SK-N-SH (cell line): ENCODE measurements at regions not wholly inside any gene's neighbourhood (a gene's known extent, or its start where the extent isn't known, plus 50 kb on each side); places are given as distances from the start of the nearest gene placed in this dataset.

Source experiments
- CTCF ChIA-PET: fragments of 300-600, 350-600 bp; formaldehyde crosslinking; extraction: SDS; loops from one replicate; lab custom pipeline; 2021; lab: Yijun Ruan, JAX
- POLR2A ChIA-PET: fragments of 350-600 bp; sonication (Branson Sonifier 250); formaldehyde crosslinking; extraction: SDS; loops from one replicate; lab custom pipeline; 2020; ENCODE audit warnings: antibody characterized with exemption, inconsistent platforms; lab: Yijun Ruan, JAX
- DNase-seq: peaks from one replicate; pipeline ENCODE4 v3.0.0; 2012
- H2AFZ ChIP-seq: fragments of 200-600 bp; sonication (generic); 2 replicates; pipeline ENCODE4 v1.8.1; 2016; ENCODE audit warnings: antibody characterized with exemption, mild to moderate bottlenecking, low read depth
- H3F3A ChIP-seq: fragments of 200-600 bp; sonication (generic); replicated peaks from 2 replicates; pipeline ENCODE3; 2016; ENCODE audit warnings: antibody characterized with exemption, mild to moderate bottlenecking; ENCODE audit not compliant: insufficient read depth
- H3K27ac ChIP-seq, 2 experiments: fragments of 200-500 bp in 1 of 2; fragments of 200-600 bp in 1 of 2; sonication (Bioruptor generic) in 1 of 2; sonication (generic), shearing (Covaris generic) in 1 of 2; 2 replicates each; pipeline versions ENCODE4 v1.5.1 to v1.6.1; 2014 to 2016; ENCODE audit warnings: low read depth in 2 of 2, inconsistent platforms in 1 of 2, low read length in 1 of 2, mild to moderate bottlenecking in 1 of 2, mixed read lengths in 1 of 2
- H3K27me3 ChIP-seq: fragments of 200-600 bp; sonication (generic), shearing (Covaris generic); 2 replicates; pipeline ENCODE4 v1.6.1; 2016; ENCODE audit warnings: mixed run types; ENCODE audit not compliant: insufficient read depth
- H3K36me3 ChIP-seq, 2 experiments: fragments of 200-500 bp in 1 of 2; fragments of 200-600 bp in 1 of 2; sonication (Bioruptor generic) in 1 of 2; sonication (generic) in 1 of 2; replicated peaks in 1 of 2; 2 replicates each; pipeline versions ENCODE3 to v1.5.1; 2014 to 2016; ENCODE audit warnings: low read length in 1 of 2, mild to moderate bottlenecking in 1 of 2; ENCODE audit not compliant: insufficient read depth in 2 of 2, control insufficient read depth in 1 of 2
- H3K4me1 ChIP-seq, 2 experiments: fragments of 200-500 bp in 1 of 2; fragments of 200-600 bp in 1 of 2; sonication (Bioruptor generic) in 1 of 2; sonication (generic), shearing (Covaris generic) in 1 of 2; 2 replicates each; pipeline versions ENCODE4 v1.5.1 to v1.6.1; 2014 to 2016; ENCODE audit warnings: low read depth in 1 of 2, low read length in 1 of 2, mixed run types in 1 of 2; ENCODE audit not compliant: insufficient read depth in 2 of 2, control insufficient read depth in 1 of 2
- H3K4me2 ChIP-seq: fragments of 200-600 bp; sonication (generic), shearing (Covaris generic); 2 replicates; pipeline ENCODE4 v1.6.1; 2017; ENCODE audit warnings: mixed run types
- H3K4me3 ChIP-seq, 2 experiments: fragments of 200-500 bp in 1 of 2; fragments of 200-600 bp in 1 of 2; sonication (Bioruptor generic) in 1 of 2; sonication (generic), shearing (Covaris generic) in 1 of 2; 2 replicates each; pipeline versions ENCODE4 v1.5.1 to v1.8.1; 2014 to 2016; ENCODE audit warnings: low read depth in 2 of 2, inconsistent platforms in 1 of 2, low read length in 1 of 2, mild to moderate bottlenecking in 1 of 2, mixed read lengths in 1 of 2, moderate library complexity in 1 of 2
- H3K79me2 ChIP-seq: fragments of 200-600 bp; sonication (generic); 2 replicates; pipeline ENCODE4 v1.8.1; 2017; ENCODE audit warnings: mild to moderate bottlenecking; ENCODE audit not compliant: insufficient read depth
- H3K9ac ChIP-seq: fragments of 200-600 bp; sonication (generic); 2 replicates; pipeline ENCODE4 v1.6.1; 2017; ENCODE audit warnings: mixed run types
- H3K9me2 ChIP-seq: fragments of 200-600 bp; sonication (generic); 2 replicates; pipeline ENCODE4 v1.6.1; 2017; ENCODE audit warnings: mixed run types
- H3K9me3 ChIP-seq: fragments of 200-600 bp; sonication (generic); 2 replicates; pipeline ENCODE4 v1.6.1; 2017; ENCODE audit warnings: mixed run types, mild to moderate bottlenecking, moderate library complexity
- H4K20me1 ChIP-seq: fragments of 200-600 bp; sonication (generic); 2 replicates; pipeline ENCODE4 v1.6.1; 2017; ENCODE audit warnings: mild to moderate bottlenecking, mixed run types; ENCODE audit not compliant: insufficient read depth
- CHD2 ChIP-seq: fragments of 150-350 bp; IDR thresholded peaks from 2 replicates; pipeline ENCODE4 v1.6.1; 2018; ENCODE audit warnings: low read length; ENCODE audit not compliant: partially characterized antibody
- EZH2phosphoT487 ChIP-seq: fragments of 200-600 bp; sonication (generic); IDR thresholded peaks from 2 replicates; pipeline ENCODE4 v1.6.1; 2017; ENCODE audit warnings: low read depth, mixed run types, mild to moderate bottlenecking, antibody characterized with exemption, moderate library complexity, borderline replicate concordance
- FOSL2 ChIP-seq: IDR thresholded peaks from 2 replicates; pipeline ENCODE4 v1.4.0; 2012; ENCODE audit warnings: low read depth, mild to moderate bottlenecking, moderate library complexity, borderline replicate concordance
- FOXM1 ChIP-seq: IDR thresholded peaks from 2 replicates; pipeline ENCODE4 v1.4.0; 2012; ENCODE audit warnings: low read depth, mild to moderate bottlenecking
- GATA2 ChIP-seq: sonication (generic); formaldehyde crosslinking; IDR thresholded peaks from 2 replicates; pipeline ENCODE4 v1.5.0; 2020; ENCODE audit warnings: mild to moderate bottlenecking, missing genetic modification reagents
- MEF2A ChIP-seq: IDR thresholded peaks from 2 replicates; pipeline ENCODE4 v1.4.0; 2012; ENCODE audit warnings: low read depth, borderline replicate concordance
- NRF1 ChIP-seq: IDR thresholded peaks from 2 replicates; pipeline ENCODE4 v1.6.1; 2012; ENCODE audit warnings: low read depth, mild to moderate bottlenecking, low read length
- POLR2AphosphoS5 ChIP-seq: IDR thresholded peaks from 2 replicates; pipeline ENCODE4 v1.6.1; 2012; ENCODE audit warnings: low read depth, low read length
- RAD21 ChIP-seq: IDR thresholded peaks from 2 replicates; pipeline ENCODE4 v1.6.1; 2012; ENCODE audit warnings: mild to moderate bottlenecking, low read length
- RFX5 ChIP-seq: IDR thresholded peaks from 2 replicates; pipeline ENCODE4 v1.6.1; 2012; ENCODE audit warnings: mild to moderate bottlenecking, improper control_type of control experiment, low read length
- TAF1 ChIP-seq: IDR thresholded peaks from 2 replicates; pipeline ENCODE4 v1.6.1; 2012; ENCODE audit warnings: low read depth, mild to moderate bottlenecking, low read length, moderate library complexity, borderline replicate concordance
- TCF12 ChIP-seq: IDR thresholded peaks from 2 replicates; pipeline ENCODE4 v1.4.0; 2012
- WGBS: methylation state at CpG from one replicate; pipeline ENCODE4 v1.1.6; 2017; ENCODE audit warnings: low lambda C conversion rate; 5-methylcytosine and 5-hydroxymethylcytosine counted together
- TF ChIP-seq, protein P1 (sequence below): IDR thresholded peaks from 2 replicates; pipeline ENCODE4 v1.4.0; 2012; ENCODE audit warnings: low read depth, borderline replicate concordance
- TF ChIP-seq, protein P2 (sequence below): fragments of 200-600 bp; sonication (generic); IDR thresholded peaks from 2 replicates; pipeline ENCODE4 v1.6.1; 2017; ENCODE audit warnings: antibody characterized with exemption, mild to moderate bottlenecking, moderate library complexity
- TF ChIP-seq, protein P3 (sequence below): fragments of 150-350 bp; IDR thresholded peaks from 2 replicates; pipeline ENCODE4 v1.6.1; 2016; ENCODE audit warnings: mild to moderate bottlenecking, low read depth, low read length
- TF ChIP-seq, protein P4 (sequence below): fragments of 150-350 bp; IDR thresholded peaks from 2 replicates; pipeline ENCODE4 v1.6.1; 2017; ENCODE audit warnings: antibody characterized with exemption, low read length, low read depth, borderline replicate concordance
- TF ChIP-seq, protein P5 (sequence below): IDR thresholded peaks from 2 replicates; pipeline ENCODE4 v1.4.0; 2012; ENCODE audit warnings: low read depth

DNA sequence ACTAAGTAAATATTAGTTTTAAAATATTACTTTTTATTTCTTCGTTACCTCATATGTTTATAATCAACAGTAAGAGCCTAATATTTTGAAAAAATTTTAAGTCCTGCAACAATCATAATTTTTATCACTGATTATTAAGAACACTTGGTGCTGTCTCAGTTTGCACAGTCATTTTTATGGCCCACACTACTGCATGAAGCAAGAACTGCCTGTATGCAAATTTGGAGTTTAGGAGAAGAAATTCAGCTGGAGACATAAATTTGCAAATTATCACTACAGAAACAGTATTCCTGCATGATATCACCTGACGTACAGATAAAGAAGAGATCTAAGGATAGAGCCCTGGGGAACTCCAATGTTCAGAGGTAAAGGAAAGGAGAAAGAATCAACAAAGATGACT is 144.1 kb upstream of the RBBP8 start:
- Histone ChIP-seq H3K79me2 (no peaks in the 10 kb centered on the region), H3K27me3 (peaks cover 28% of the 10 kb centered on the region), H3K4me3 (no peak overlapping the region), H3K4me1 (no peaks in the 10 kb centered on the region), H3K4me2 (no peak overlapping the region), H4K20me1 (no peaks in the 10 kb centered on the region), H3K9ac (no peak overlapping the region), H3F3A (no peaks in the 10 kb centered on the region)
- WGBS: 29% methylated on average over 2 of the region's 2 CpGs
- CTCF ChIA-PET: interaction anchor here (0.8 to 4.4 kb wide), 2 partner anchors 11 to 14 kb away, joined by 3 to 22 read pairs; no protein-coding TSS in a partner anchor
- TF ChIP-seq, protein P1, sequence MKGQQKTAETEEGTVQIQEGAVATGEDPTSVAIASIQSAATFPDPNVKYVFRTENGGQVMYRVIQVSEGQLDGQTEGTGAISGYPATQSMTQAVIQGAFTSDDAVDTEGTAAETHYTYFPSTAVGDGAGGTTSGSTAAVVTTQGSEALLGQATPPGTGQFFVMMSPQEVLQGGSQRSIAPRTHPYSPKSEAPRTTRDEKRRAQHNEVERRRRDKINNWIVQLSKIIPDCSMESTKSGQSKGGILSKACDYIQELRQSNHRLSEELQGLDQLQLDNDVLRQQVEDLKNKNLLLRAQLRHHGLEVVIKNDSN: no peak
- TF ChIP-seq, protein P2, sequence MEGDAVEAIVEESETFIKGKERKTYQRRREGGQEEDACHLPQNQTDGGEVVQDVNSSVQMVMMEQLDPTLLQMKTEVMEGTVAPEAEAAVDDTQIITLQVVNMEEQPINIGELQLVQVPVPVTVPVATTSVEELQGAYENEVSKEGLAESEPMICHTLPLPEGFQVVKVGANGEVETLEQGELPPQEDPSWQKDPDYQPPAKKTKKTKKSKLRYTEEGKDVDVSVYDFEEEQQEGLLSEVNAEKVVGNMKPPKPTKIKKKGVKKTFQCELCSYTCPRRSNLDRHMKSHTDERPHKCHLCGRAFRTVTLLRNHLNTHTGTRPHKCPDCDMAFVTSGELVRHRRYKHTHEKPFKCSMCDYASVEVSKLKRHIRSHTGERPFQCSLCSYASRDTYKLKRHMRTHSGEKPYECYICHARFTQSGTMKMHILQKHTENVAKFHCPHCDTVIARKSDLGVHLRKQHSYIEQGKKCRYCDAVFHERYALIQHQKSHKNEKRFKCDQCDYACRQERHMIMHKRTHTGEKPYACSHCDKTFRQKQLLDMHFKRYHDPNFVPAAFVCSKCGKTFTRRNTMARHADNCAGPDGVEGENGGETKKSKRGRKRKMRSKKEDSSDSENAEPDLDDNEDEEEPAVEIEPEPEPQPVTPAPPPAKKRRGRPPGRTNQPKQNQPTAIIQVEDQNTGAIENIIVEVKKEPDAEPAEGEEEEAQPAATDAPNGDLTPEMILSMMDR: no peak
- TF ChIP-seq EZH2phosphoT487 (no peak), FOXM1 (no peak), NRF1 (no peak), RAD21 (no peak), MEF2A (no peak), GATA2 (no peak), RFX5 (no peak), POLR2AphosphoS5 (no peak), TCF12 (no peak), FOSL2 (no peak), CHD2 (no peak), TAF1 (no peak)
- TF ChIP-seq, protein P3, sequence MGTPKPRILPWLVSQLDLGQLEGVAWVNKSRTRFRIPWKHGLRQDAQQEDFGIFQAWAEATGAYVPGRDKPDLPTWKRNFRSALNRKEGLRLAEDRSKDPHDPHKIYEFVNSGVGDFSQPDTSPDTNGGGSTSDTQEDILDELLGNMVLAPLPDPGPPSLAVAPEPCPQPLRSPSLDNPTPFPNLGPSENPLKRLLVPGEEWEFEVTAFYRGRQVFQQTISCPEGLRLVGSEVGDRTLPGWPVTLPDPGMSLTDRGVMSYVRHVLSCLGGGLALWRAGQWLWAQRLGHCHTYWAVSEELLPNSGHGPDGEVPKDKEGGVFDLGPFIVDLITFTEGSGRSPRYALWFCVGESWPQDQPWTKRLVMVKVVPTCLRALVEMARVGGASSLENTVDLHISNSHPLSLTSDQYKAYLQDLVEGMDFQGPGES: no peak
- TF ChIP-seq, protein P4, sequence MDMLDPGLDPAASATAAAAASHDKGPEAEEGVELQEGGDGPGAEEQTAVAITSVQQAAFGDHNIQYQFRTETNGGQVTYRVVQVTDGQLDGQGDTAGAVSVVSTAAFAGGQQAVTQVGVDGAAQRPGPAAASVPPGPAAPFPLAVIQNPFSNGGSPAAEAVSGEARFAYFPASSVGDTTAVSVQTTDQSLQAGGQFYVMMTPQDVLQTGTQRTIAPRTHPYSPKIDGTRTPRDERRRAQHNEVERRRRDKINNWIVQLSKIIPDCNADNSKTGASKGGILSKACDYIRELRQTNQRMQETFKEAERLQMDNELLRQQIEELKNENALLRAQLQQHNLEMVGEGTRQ: no peak
- TF ChIP-seq, protein P5, sequence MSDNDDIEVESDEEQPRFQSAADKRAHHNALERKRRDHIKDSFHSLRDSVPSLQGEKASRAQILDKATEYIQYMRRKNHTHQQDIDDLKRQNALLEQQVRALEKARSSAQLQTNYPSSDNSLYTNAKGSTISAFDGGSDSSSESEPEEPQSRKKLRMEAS: no peak
- TF ChIP-seq, all 33 proteins: peak for 0
- H2AFZ ChIP-seq: no peak overlapping the region
- no peaks in the 10 kb centered on the region for H3K36me3 ChIP-seq
- H3K9me3 ChIP-seq: no peaks in the 10 kb centered on the region
- POLR2A ChIA-PET: no interaction called here
- no peaks in the 10 kb centered on the region for H3K9me2 ChIP-seq
- DNase-seq: no peak
- H3K27ac ChIP-seq: no peak overlapping the region
